Brain microvascular endothelial cell (primary cell): ENCODE measurements at regions not wholly inside any gene's neighbourhood (a gene's known extent, or its start where the extent isn't known, plus 50 kb on each side); places are given as distances from the start of the nearest gene placed in this dataset.

Experiments
- DNase-seq: peaks from one replicate; pipeline ENCODE4 v3.0.0-alpha.2; 2020
- H3K27ac ChIP-seq: fragments of 250-450 bp; sonication (Bioruptor Pico); 2 replicates; pipeline ENCODE4 v1.5.1; 2020; ENCODE audit warnings: mild to moderate bottlenecking, moderate library complexity
- H3K27me3 ChIP-seq: fragments of 250-450 bp; sonication (Bioruptor Pico); replicated peaks from 2 replicates; pipeline ENCODE4 v1.5.1; 2020; ENCODE audit warnings: mild to moderate bottlenecking
- H3K36me3 ChIP-seq: fragments of 250-450 bp; sonication (Bioruptor Pico); replicated peaks from 2 replicates; pipeline ENCODE4 v1.5.1; 2020; ENCODE audit warnings: mild to moderate bottlenecking
- H3K4me3 ChIP-seq: 2 replicates; pipeline ENCODE4 v1.5.1; 2011; ENCODE audit warnings: low read depth, mild to moderate bottlenecking, control low read depth, low read length, moderate library complexity
- CTCF ChIP-seq: IDR thresholded peaks from 2 replicates; pipeline ENCODE4 v1.5.1; 2011; ENCODE audit warnings: low read depth, mild to moderate bottlenecking, moderate library complexity, low read length, control low read depth, inconsistent platforms; ENCODE audit errors: missing control alignments
- in situ Hi-C: cut with HindIII; loops from 2 replicates; pipeline ENCODE4 v1.10.0; 2017; ENCODE audit warnings: low sequenced_read_pairs, low pct_ligation_motif_present

GRCh38 chr4:100106982-100107381, 83.3 kb downstream of the DDIT4L start:
- no peaks in the 10 kb centered on the region for H3K27me3 ChIP-seq
- no peak for DNase-seq
- in situ Hi-C loops, result no loop called here
- no peak overlapping the region for H3K27ac ChIP-seq
- no peaks in the 10 kb centered on the region for H3K36me3 ChIP-seq
- H3K4me3 ChIP-seq, result no peak overlapping the region
- TF ChIP-seq CTCF, result no peak

DNA sequence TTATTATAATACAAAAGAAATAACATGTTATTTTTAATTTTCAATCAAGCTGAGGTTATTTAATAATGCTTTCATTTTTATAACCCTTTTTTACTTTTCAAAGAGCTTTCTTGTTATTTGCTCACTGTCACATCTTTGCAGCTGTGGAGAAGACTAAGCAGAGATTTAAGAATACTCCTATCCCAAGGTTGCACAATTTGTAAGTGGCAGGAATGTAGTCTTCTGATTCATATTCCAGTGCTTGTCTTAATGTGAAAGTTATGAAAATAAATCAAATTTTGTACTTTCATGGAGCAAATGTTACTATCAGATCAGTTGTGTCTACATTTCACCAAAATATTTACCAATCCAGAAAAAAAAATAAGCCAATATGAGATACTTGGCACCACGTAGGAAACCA, 86.6 kb downstream of the DDIT4L start:
- in situ Hi-C loops, result no loop called here
- no peaks in the 10 kb centered on the region for H3K36me3 ChIP-seq
- TF ChIP-seq CTCF, result no peak
- no peak overlapping the region for H3K4me3 ChIP-seq
- H3K27me3 ChIP-seq, result no peaks in the 10 kb centered on the region
- no peak for DNase-seq
- no peak overlapping the region for H3K27ac ChIP-seq

GRCh38 chr4:100100985-100101384, 89.3 kb downstream of the DDIT4L start:
- DNase-seq, result no peak
- no peak overlapping the region for H3K27ac ChIP-seq
- no peak overlapping the region for H3K4me3 ChIP-seq
- no peak for TF ChIP-seq CTCF
- no peaks in the 10 kb centered on the region for H3K27me3 ChIP-seq
- H3K36me3 ChIP-seq, result no peaks in the 10 kb centered on the region
- in situ Hi-C loops, result no loop called here

GRCh38 chr4:100099746-100100145, 90.5 kb downstream of the DDIT4L start:
- in situ Hi-C loops, result no loop called here
- Histone ChIP-seq H3K4me3 (no peak overlapping the region), H3K27ac (no peak overlapping the region), H3K36me3 (no peaks in the 10 kb centered on the region), H3K27me3 (no peaks in the 10 kb centered on the region)
- no peak for DNase-seq
- no peak for TF ChIP-seq CTCF

- Histone ChIP-seq H3K36me3 (no peaks in the 10 kb centered on the region), H3K4me3 (no peak overlapping the region), H3K27ac (no peak overlapping the region), H3K27me3 (no peaks in the 10 kb centered on the region)
- in situ Hi-C loops, result no loop called here
- TF ChIP-seq CTCF, result no peak
- DNase-seq, result no peak
These were observed 91.6 kb downstream of the DDIT4L start for GRCh38 chr4:100098681-100099080.

- DNase-seq, result no peak
- H3K27ac ChIP-seq, result no peak overlapping the region
- H3K4me3 ChIP-seq, result no peak overlapping the region
- H3K36me3 ChIP-seq, result no peaks in the 10 kb centered on the region
- no peaks in the 10 kb centered on the region for H3K27me3 ChIP-seq
- in situ Hi-C loops, result no loop called here
- TF ChIP-seq CTCF, result no peak
These were observed 92.2 kb downstream of the DDIT4L start for GRCh38 chr4:100098011-100098545.
